Astrocyte (in vitro differentiated cells and primary cell): ENCODE measurements at regions not wholly inside any gene's neighbourhood (a gene's known extent, or its start where the extent isn't known, plus 50 kb on each side); places are given as distances from the start of the nearest gene placed in this dataset.

ENCODE experiments used
- EZH2 ChIP-seq: IDR thresholded peaks from 2 replicates; pipeline ENCODE4 v1.6.1; 2012; ENCODE audit warnings: mild to moderate bottlenecking, low read length, inconsistent platforms; ENCODE audit not compliant: insufficient read depth
- TF ChIP-seq, protein P1 (sequence below): IDR thresholded peaks from 2 replicates; pipeline ENCODE4 v1.5.1; 2011; ENCODE audit warnings: low read depth, mild to moderate bottlenecking, inconsistent platforms, low read length, moderate library complexity; ENCODE audit not compliant: insufficient read depth

DNA sequence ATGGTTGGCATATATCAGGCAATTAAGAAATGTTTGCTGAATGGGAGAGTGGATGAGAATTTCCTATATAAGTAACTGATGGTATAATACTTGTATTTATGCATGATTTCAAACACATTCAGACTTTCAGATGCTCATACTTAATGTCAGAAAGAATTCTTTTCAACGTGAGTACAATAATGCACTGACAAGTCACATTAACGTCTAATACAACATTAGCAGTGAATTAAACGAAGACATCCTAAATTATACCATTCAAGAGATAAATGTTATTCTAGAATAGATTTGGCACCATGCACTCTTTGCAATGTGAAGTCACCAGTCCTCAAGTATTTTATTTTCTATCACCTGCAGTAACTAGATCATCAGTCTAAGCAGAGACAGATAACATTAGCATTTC lies 712.9 kb downstream of the TLE1 start:
- TF ChIP-seq, protein P1, sequence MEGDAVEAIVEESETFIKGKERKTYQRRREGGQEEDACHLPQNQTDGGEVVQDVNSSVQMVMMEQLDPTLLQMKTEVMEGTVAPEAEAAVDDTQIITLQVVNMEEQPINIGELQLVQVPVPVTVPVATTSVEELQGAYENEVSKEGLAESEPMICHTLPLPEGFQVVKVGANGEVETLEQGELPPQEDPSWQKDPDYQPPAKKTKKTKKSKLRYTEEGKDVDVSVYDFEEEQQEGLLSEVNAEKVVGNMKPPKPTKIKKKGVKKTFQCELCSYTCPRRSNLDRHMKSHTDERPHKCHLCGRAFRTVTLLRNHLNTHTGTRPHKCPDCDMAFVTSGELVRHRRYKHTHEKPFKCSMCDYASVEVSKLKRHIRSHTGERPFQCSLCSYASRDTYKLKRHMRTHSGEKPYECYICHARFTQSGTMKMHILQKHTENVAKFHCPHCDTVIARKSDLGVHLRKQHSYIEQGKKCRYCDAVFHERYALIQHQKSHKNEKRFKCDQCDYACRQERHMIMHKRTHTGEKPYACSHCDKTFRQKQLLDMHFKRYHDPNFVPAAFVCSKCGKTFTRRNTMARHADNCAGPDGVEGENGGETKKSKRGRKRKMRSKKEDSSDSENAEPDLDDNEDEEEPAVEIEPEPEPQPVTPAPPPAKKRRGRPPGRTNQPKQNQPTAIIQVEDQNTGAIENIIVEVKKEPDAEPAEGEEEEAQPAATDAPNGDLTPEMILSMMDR = no peak
- TF ChIP-seq EZH2 = no peak
